Naive thymus-derived CD8-positive, alpha-beta T cell (primary cell): ENCODE measurements at regions not wholly inside any gene's neighbourhood (a gene's known extent, or its start where the extent isn't known, plus 50 kb on each side); places are given as distances from the start of the nearest gene placed in this dataset.
A peak's percentile ranks its signal among the peaks of the same experiment; 100 is the strongest.
"Not testable (repeated sequence)": the region's sequence is repeated elsewhere in the genome, so short reads cannot be mapped to it uniquely, and the experiment has no call there.

Experiments
- ATAC-seq, 2 donors: fragments of 150-1000 bp; cut with Tn5 transposase in 1 of 2; sonication (Bioruptor Pico), chemical (Tn5 transposase) in 1 of 2; 1 replicate in 1 of 2; 2 replicates in 1 of 2; pipeline ENCODE4 v1.10.0; 2021; ENCODE audit warnings: mild to moderate bottlenecking in 2 of 2, moderate library complexity in 2 of 2
- POLR2A ChIA-PET: fragments of 350-600 bp; sonication (Branson Sonifier 250); formaldehyde crosslinking; loops from one replicate; lab custom pipeline; 2021; ENCODE audit warnings: antibody characterized with exemption; lab: Charles Lee
- DNase-seq, 10 donors: peaks; one replicate each; pipeline versions ENCODE4 v3.0.0 to v3.0.0-alpha.2; 2020 to 2022
- H3K27ac Mint-ChIP-seq, 10 donors: one replicate each; pipeline ENCODE4 v1.8.0; 2020 to 2022; ENCODE audit warnings: mild to moderate bottlenecking in 10 of 10, mixed read lengths in 10 of 10, moderate library complexity in 4 of 10, inconsistent platforms in 1 of 10
- H3K27me3 Mint-ChIP-seq, 5 donors: one replicate each; pipeline ENCODE4 v1.8.0; 2021 to 2022; ENCODE audit warnings: mixed read lengths in 5 of 5
- H3K36me3 Mint-ChIP-seq, 3 donors: one replicate each; pipeline ENCODE4 v1.8.0; 2020 to 2022; ENCODE audit warnings: mixed read lengths in 3 of 3, mild to moderate bottlenecking in 2 of 3, inconsistent platforms in 1 of 3
- H3K4me1 Mint-ChIP-seq, 4 donors: one replicate each; pipeline ENCODE4 v1.8.0; 2021 to 2022; ENCODE audit warnings: mixed read lengths in 4 of 4
- H3K4me3 Mint-ChIP-seq, 10 donors: one replicate each; pipeline ENCODE4 v1.8.0; 2020 to 2022; ENCODE audit warnings: mild to moderate bottlenecking in 10 of 10, mixed read lengths in 10 of 10, moderate library complexity in 6 of 10, inconsistent platforms in 1 of 10
- H3K9me3 Mint-ChIP-seq, 9 donors: one replicate each; pipeline ENCODE4 v1.8.0; 2020 to 2022; ENCODE audit warnings: mixed read lengths in 9 of 9, mild to moderate bottlenecking in 3 of 9, inconsistent platforms in 1 of 9, moderate library complexity in 1 of 9

- POLR2A ChIA-PET: no interaction called here
- no peak for DNase-seq
- Mint-ChIP-seq H3K27me3 (no peaks in the 10 kb centered on the region), H3K36me3 (no peaks in the 10 kb centered on the region), H3K9me3 (no peaks in the 10 kb centered on the region), H3K4me1 (peaks cover 1 to 13% (median 6%) of the 10 kb centered on the region in 4 donors), H3K27ac (peak overlapping the region in 1 of 10 donors; percentile 50), H3K4me3 (no peak overlapping the region)
- no peak for ATAC-seq
Observed at GRCh38 chr4:9611101-9611500, 166.9 kb downstream of the DEFB131A start.

GRCh38 chr4:9636411-9636810 lies 145.0 kb upstream of the DRD5 start:
- peak overlapping the region in 1 of 10 donors; percentile 10 for H3K27ac Mint-ChIP-seq
- POLR2A ChIA-PET, H3K27me3 Mint-ChIP-seq, H3K9me3 Mint-ChIP-seq, ATAC-seq, H3K36me3 Mint-ChIP-seq, H3K4me1 Mint-ChIP-seq, H3K4me3 Mint-ChIP-seq, DNase-seq: not testable (repeated sequence)

DNA sequence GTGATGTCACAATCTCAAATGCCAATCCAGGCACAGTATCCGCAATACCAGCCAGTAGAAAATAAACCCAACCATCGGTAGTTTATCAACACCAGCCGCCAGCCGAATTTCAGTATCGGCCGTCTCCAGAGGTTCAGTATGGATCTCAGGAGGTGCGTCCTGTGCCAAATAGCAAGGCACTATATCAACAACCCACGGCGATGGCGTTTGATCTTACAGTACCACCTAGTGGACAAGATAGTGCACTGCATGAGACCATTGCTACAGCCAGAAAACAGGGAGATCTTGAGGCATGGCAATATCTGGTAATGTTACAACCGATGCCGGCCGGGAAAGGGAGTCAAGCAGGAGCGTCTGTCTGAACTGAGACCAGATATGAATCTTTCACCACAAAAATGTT lies 121.8 kb upstream of the DRD5 start:
- H3K27ac Mint-ChIP-seq, H3K4me3 Mint-ChIP-seq, H3K36me3 Mint-ChIP-seq: not testable (repeated sequence)

GRCh38 chr4:9660955-9661354 lies 120.5 kb upstream of the DRD5 start:
- H3K9me3 Mint-ChIP-seq, ATAC-seq, H3K4me1 Mint-ChIP-seq, DNase-seq, H3K27ac Mint-ChIP-seq, H3K4me3 Mint-ChIP-seq, POLR2A ChIA-PET, H3K27me3 Mint-ChIP-seq, H3K36me3 Mint-ChIP-seq: not testable (repeated sequence)

More for the DNA sequence above, 121.8 kb upstream of the DRD5 start:
- H3K27me3 Mint-ChIP-seq, POLR2A ChIA-PET, H3K4me1 Mint-ChIP-seq, H3K9me3 Mint-ChIP-seq, ATAC-seq: not testable (repeated sequence)
- DNase-seq: peak in 6 of 10 donors; percentile 0 to 43 (median 25)

GRCh38 chr4:9670725-9671124 lies 110.7 kb upstream of the DRD5 start:
- ATAC-seq, DNase-seq, H3K4me1 Mint-ChIP-seq, H3K9me3 Mint-ChIP-seq, POLR2A ChIA-PET, H3K4me3 Mint-ChIP-seq, H3K36me3 Mint-ChIP-seq, H3K27ac Mint-ChIP-seq: not testable (repeated sequence)
- peaks cover 0 to 15% (median 4%) of the 10 kb centered on the region in 5 donors for H3K27me3 Mint-ChIP-seq

GRCh38 chr4:9677357-9677756 lies 104.1 kb upstream of the DRD5 start:
- DNase-seq, H3K4me1 Mint-ChIP-seq, H3K27ac Mint-ChIP-seq, H3K9me3 Mint-ChIP-seq, H3K36me3 Mint-ChIP-seq, H3K27me3 Mint-ChIP-seq, H3K4me3 Mint-ChIP-seq, ATAC-seq, POLR2A ChIA-PET: not testable (repeated sequence)

GRCh38 chr4:9679704-9680478 lies 101.5 kb upstream of the DRD5 start:
- H3K27ac Mint-ChIP-seq: no peak overlapping the region

GRCh38 chr4:9683174-9683573 lies 98.3 kb upstream of the DRD5 start:
- POLR2A ChIA-PET, H3K27me3 Mint-ChIP-seq, H3K4me1 Mint-ChIP-seq, H3K27ac Mint-ChIP-seq, DNase-seq, H3K9me3 Mint-ChIP-seq, ATAC-seq, H3K4me3 Mint-ChIP-seq, H3K36me3 Mint-ChIP-seq: not testable (repeated sequence)

More at GRCh38 chr4:9679704-9680478, 101.5 kb upstream of the DRD5 start:
- no peaks in the 10 kb centered on the region for H3K4me1 Mint-ChIP-seq
- no peaks in the 10 kb centered on the region for H3K9me3 Mint-ChIP-seq
- no peak for ATAC-seq
- H3K27me3 Mint-ChIP-seq: peaks cover 0 to 5% (median 4%) of the 10 kb centered on the region in 5 donors
- H3K4me3 Mint-ChIP-seq: no peak overlapping the region
- POLR2A ChIA-PET: no interaction called here
- no peak for DNase-seq
- no peaks in the 10 kb centered on the region for H3K36me3 Mint-ChIP-seq

GRCh38 chr4:9685016-9685415 lies 96.4 kb upstream of the DRD5 start:
- H3K27me3 Mint-ChIP-seq, H3K4me3 Mint-ChIP-seq, H3K4me1 Mint-ChIP-seq, H3K36me3 Mint-ChIP-seq, H3K27ac Mint-ChIP-seq, DNase-seq, ATAC-seq, H3K9me3 Mint-ChIP-seq, POLR2A ChIA-PET: not testable (repeated sequence)

GRCh38 chr4:9685692-9686091 lies 95.7 kb upstream of the DRD5 start:
- peaks cover 0 to 3% (median 1%) of the 10 kb centered on the region in 4 donors for H3K4me1 Mint-ChIP-seq
- DNase-seq (no peak), ATAC-seq (no peak)
- H3K27ac Mint-ChIP-seq: no peak overlapping the region
- H3K4me3 Mint-ChIP-seq: no peak overlapping the region
- H3K36me3 Mint-ChIP-seq: no peaks in the 10 kb centered on the region
- POLR2A ChIA-PET: interaction anchor here (0.6 kb wide), 1 partner anchor 9 kb away, joined by 5 read pairs; no protein-coding TSS in a partner anchor
- no peaks in the 10 kb centered on the region for H3K9me3 Mint-ChIP-seq
- peaks cover 0 to 2% (median 2%) of the 10 kb centered on the region in 5 donors for H3K27me3 Mint-ChIP-seq

GRCh38 chr4:9690636-9691237 lies 90.7 kb upstream of the DRD5 start:
- POLR2A ChIA-PET: interaction anchor here (2.6 kb wide), 1 partner anchor 427 kb away, joined by 12 read pairs; no protein-coding TSS in a partner anchor
- DNase-seq: peak in 1 of 10 donors; percentile 3

GRCh38 chr4:9691238-9692065 lies 90.0 kb upstream of the DRD5 start:
- Mint-ChIP-seq H3K4me3 (peak overlapping the region; percentile 78 to 90 (median 87)), H3K27me3 (peaks cover 0 to 2% (median 0%) of the 10 kb centered on the region in 5 donors), H3K27ac (peak overlapping the region; percentile 63 to 98 (median 88)), H3K9me3 (no peaks in the 10 kb centered on the region), H3K36me3 (no peaks in the 10 kb centered on the region), H3K4me1 (peaks cover 13 to 26% (median 24%) of the 10 kb centered on the region in 4 donors)
- POLR2A ChIA-PET: interaction anchor here (2.6 kb wide), 1 partner anchor 426 kb away, joined by 12 read pairs; no protein-coding TSS in a partner anchor
- DNase-seq (peak; percentile 76 to 93 (median 86)), ATAC-seq (peak; percentile 98)

More at GRCh38 chr4:9690636-9691237, 90.7 kb upstream of the DRD5 start:
- not testable (repeated sequence) for H3K27me3 Mint-ChIP-seq, H3K36me3 Mint-ChIP-seq, ATAC-seq, H3K9me3 Mint-ChIP-seq
- Mint-ChIP-seq H3K4me3 (peak overlapping the region; percentile 78 to 90 (median 87)), H3K27ac (peak overlapping the region in 9 of 10 donors; percentile 60 to 98 (median 87)), H3K4me1 (peaks cover 13 to 26% (median 24%) of the 10 kb centered on the region in 4 donors)
